ENCODE measurements at regions not wholly inside any gene's neighbourhood (a gene's known extent, or its start where the extent isn't known, plus 50 kb on each side); places are given as distances from the start of the nearest gene placed in this dataset.

DNA sequence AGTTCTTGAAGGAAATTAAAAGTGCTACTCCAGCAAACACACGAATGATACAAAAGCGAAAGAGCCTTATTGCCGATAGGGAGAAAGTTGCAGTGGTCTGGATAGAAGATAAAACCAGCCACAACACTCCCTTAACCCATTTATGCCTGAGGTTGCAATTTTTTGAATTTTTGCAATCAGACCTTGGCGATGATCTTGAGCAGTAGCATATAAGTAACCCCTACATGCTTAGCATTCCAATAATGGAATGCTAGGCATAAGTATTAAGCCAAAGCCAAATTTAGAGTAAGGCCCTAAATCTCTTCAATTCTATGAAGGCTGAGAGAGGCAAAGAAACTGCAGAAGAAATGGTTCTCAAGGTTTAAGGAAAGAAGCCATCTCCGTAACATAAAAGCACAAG lies 153.5 kb downstream of the SLC28A3 start:
- no peak for DNase-seq

DNA sequence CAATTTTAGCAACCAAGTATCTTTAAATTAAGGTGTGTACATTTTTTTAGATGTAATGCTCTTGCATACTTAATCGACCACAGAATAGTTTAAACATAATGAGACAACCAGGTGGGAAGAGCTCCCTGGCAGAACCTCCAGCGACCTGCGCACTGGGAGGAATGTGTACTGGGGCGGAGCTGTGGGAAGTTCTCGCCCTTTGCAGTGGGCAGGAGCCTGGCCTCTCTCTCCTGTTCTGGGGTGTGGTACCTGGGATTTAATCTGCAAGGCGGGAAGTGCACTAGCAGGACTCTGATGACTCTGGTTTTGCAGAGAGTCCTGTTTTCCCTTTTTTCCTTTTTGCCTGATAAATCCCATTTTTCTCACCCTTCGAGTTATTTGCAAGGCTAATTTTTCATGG lies 150.7 kb downstream of the SLC28A3 start:
- no peak for DNase-seq

DNA sequence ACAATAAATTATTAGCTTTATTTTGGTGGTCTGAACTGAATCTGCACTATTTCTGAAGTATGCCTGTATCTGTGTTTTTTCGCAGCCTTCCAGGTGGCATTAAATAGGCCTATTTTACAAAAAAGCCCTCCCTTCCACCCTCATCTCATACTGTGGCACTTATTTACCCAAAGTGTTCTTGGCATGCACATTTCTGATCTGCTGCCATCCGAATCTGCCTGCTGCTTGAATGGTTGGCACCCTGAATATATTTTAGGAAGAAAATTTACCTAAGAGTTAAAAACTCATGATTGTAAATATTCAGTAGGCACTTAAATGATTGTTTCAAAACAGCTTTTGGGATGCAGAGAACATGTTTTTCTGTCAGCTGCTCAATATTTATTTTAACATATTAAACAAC lies 150.1 kb downstream of the SLC28A3 start:
- DNase-seq = no peak

DNA sequence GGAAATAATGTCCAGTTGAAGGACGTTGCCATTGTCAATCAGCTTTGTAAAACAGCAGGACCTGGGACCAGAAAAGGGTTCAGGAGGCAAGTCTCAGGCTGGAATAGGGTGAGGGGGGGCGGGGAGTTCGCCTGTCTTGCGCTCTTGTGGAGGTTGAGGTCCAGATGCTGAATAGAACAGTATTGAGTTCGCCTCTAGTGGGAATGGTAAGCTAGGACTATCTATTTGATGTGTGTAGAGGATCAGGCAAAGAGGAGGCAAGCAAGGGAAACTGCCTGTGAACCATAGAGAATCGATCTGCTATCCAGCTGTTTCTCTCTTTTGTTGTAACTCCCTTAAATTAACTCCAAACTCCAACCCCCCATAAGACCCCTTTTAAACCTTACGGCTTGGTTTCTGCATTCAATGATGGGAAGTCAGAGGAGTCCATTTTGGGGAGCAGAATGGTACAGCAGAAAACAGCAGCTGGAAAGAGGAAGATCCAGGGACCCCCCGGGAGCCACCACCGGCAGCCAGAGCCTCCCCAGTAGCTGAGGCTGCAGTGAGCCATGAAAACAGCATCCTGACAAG lies 133.7 kb downstream of the SLC28A3 start:
- no peak for DNase-seq

DNA sequence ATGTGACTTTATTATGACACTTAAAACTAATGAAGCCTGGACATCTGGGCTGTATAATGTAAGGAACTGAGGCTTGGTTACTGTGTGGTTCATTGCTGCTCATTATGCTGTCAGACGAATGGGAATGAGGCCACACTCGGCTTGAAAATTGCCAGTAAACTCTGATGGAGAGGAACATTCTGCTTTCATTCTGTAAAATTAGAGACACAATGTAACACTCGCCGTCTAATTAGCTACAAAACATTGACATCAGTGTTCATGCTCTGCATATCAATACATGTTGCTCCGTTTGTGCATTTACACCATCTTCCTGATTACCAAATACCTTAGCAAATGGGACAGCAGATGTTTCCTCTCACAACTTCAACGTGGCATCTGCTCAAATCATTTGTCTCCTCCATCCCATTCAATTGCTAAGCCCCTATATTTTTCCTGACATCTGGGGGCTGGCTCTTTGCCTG lies 133.0 kb downstream of the SLC28A3 start:
- no peak for DNase-seq

DNA sequence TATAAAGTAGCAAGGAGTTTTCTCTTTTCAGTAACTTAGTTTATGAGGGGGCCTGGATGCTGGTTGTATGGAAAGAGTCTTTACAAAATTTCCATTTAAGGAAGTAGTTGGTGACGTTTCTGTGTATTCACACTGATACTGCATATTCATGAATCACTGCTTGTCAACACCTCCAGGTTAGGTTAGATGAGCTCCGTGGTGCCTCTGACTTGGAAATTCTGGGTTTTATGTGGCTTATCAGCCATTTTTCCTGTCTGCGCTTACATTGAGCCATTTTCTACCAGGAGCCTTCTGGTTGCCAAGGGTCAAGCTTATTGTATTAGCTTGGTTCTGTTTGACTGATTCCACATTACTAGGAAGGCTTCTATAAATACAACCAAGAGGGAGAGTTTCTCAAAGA lies 128.3 kb downstream of the SLC28A3 start:
- no peak for DNase-seq

DNA sequence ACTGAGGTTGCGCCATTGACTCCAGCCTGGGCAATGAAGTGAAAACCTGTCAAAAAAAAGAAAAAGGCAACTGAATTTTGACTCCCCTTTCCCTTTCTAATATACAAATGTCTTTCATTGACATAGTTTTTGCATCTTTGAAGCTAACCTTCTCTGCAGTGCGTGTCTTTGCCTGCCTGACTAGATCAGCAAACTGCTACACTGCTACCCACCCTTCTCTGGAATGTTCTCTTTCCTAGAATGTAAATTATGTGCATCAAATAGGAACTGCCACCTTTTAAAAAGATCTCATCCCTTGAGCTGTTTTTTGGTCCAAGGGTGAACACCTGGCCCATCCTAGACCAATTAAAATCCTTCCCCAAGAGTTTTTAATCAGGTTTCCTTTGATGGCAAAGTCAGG lies 127.6 kb downstream of the SLC28A3 start:
- DNase-seq = no peak

DNA sequence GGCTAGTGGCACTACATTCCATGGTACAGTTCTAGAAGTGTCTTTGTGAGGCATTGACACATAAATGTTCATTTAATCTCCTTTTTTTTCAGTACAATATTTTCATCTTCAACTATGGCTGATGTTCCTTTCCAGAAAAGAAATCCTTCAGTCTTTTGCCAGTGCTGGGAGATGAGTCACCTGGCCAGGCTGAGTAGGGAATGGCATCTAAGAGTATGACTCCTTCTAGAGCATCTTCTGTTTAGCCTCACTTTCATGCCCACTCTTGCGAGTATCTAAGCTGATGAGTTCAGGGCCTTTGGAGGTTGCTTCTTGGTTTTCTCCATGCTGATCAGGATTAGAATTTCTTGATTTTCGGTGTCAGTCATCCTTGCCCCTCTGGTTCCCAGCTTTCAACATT lies 124.4 kb downstream of the SLC28A3 start:
- DNase-seq = no peak

DNA sequence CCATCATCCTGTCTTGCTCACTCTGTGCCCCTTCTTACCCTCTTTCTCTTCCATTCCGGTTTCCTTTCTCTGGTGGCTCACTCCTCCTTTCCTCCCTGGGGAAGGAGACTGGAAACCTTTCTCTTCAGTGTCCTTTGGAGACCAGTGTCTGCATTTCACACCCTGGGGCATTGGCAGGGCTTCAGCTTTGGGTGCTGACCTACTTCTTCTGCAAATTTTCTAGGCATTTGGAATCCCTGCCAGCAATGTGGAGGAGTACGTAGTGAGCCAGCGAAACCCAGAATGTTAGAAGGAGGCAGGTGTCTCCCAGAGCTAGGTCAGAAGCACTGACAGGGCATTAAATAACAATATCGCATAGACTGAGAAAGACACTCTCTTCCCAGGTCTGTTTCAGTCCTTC lies 122.2 kb downstream of the SLC28A3 start:
- no peak for DNase-seq

DNA sequence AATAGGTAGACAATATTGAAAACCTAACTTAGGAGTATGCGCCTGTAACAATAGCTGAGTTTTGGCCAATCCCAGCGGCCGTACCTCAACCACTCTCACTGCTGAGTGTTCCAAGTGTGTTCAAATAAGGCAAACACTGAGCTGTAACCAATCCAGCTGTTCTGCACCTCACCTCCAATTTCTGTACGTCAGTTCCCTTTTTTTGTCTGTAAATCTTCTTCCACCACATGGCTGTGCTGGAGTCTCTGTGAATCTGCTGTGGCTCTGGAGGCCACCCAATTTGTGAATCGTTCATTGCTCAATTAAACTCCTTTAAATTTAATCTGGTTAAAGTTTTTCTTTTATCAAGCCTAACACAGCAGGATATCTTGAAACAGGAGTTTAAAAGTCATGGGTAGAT lies 116.3 kb downstream of the SLC28A3 start:
- DNase-seq = no peak

Measured in amniotic stem cell (primary cell).